Liver (tissue), 8 donors: ENCODE measurements at regions not wholly inside any gene's neighbourhood (a gene's known extent, or its start where the extent isn't known, plus 50 kb on each side); places are given as distances from the start of the nearest gene placed in this dataset.

Experiments used
- DNase-seq: peaks from one replicate; pipeline ENCODE4 v3.0.0-alpha.2; 2017; ENCODE audit warnings: low spot score
- H3K27ac ChIP-seq, 2 donors: one replicate each; pipeline ENCODE4 v1.7.0; 2013; ENCODE audit warnings: inconsistent platforms in 2 of 2, low read length in 2 of 2, control low read depth in 1 of 2, low read depth in 1 of 2, mild to moderate bottlenecking in 1 of 2
- H3K27me3 ChIP-seq, 4 donors: one replicate each; pipeline versions ENCODE4 v1.6.1 to v1.7.0; 2013; ENCODE audit warnings: low read length in 3 of 4, inconsistent platforms in 1 of 4, mild to moderate bottlenecking in 1 of 4, moderate library complexity in 1 of 4; ENCODE audit not compliant: control insufficient read depth in 4 of 4, insufficient read depth in 4 of 4
- H3K36me3 ChIP-seq, 4 donors: one replicate each; pipeline versions ENCODE4 v1.6.1 to v1.7.0; 2013; ENCODE audit warnings: low read length in 3 of 4, mild to moderate bottlenecking in 3 of 4, low read depth in 1 of 4, moderate library complexity in 1 of 4; ENCODE audit not compliant: control insufficient read depth in 4 of 4, insufficient read depth in 3 of 4
- H3K4me1 ChIP-seq, 4 donors: one replicate each; pipeline versions ENCODE4 v1.6.1 to v1.7.0; 2013; ENCODE audit warnings: low read length in 3 of 4, mild to moderate bottlenecking in 3 of 4, moderate library complexity in 1 of 4; ENCODE audit not compliant: control insufficient read depth in 4 of 4, insufficient read depth in 4 of 4
- H3K4me3 ChIP-seq, 3 donors: one replicate each; pipeline versions ENCODE4 v1.6.1 to v1.7.0; 2013; ENCODE audit warnings: low read length in 3 of 3, control low read depth in 1 of 3, low read depth in 1 of 3, mild to moderate bottlenecking in 1 of 3
- H3K9ac ChIP-seq, 2 donors: one replicate each; pipeline ENCODE4 v1.7.0; 2013; ENCODE audit warnings: low read length in 2 of 2, mild to moderate bottlenecking in 2 of 2, moderate library complexity in 2 of 2, control low read depth in 1 of 2, low read depth in 1 of 2
- H3K9me3 ChIP-seq, 4 donors: one replicate each; pipeline versions ENCODE4 v1.6.1 to v1.7.0; 2013; ENCODE audit warnings: low read length in 3 of 4; ENCODE audit not compliant: control insufficient read depth in 4 of 4
- ATF3 ChIP-seq: IDR thresholded peaks from 2 replicates; pipeline ENCODE4 v1.6.1; 2016; ENCODE audit warnings: antibody characterized with exemption
- CTCF ChIP-seq: fragments of 150-350 bp; IDR thresholded peaks from 2 replicates; pipeline ENCODE4 v1.5.1; 2017; ENCODE audit warnings: improper control_type of control experiment, low read depth, low read length; ENCODE audit not compliant: missing input control
- EGR1 ChIP-seq, 2 donors: IDR thresholded peaks; 2 replicates each; pipeline ENCODE4 v1.6.1; 2016 to 2018; ENCODE audit warnings: antibody characterized with exemption in 2 of 2, low read depth in 2 of 2
- FOXA1 ChIP-seq: IDR thresholded peaks from 2 replicates; pipeline ENCODE4 v1.6.1; 2016; ENCODE audit warnings: antibody characterized with exemption
- FOXA2 ChIP-seq: IDR thresholded peaks from 2 replicates; pipeline ENCODE4 v1.6.1; 2016; ENCODE audit warnings: antibody characterized with exemption
- GABPA ChIP-seq, 2 donors: IDR thresholded peaks in 1 of 2; conservative IDR thresholded peaks in 1 of 2; 2 replicates each; pipeline ENCODE4 v1.6.1; 2016; ENCODE audit warnings: antibody characterized with exemption in 2 of 2, mild to moderate bottlenecking in 1 of 2, moderate library complexity in 1 of 2
- HNF4A ChIP-seq, 2 donors: conservative IDR thresholded peaks; 2 replicates each; pipeline ENCODE4 v1.6.1; 2016; ENCODE audit warnings: antibody characterized with exemption in 2 of 2, mild to moderate bottlenecking in 2 of 2
- HNF4G ChIP-seq: IDR thresholded peaks from 2 replicates; pipeline ENCODE4 v1.6.1; 2016; ENCODE audit warnings: antibody characterized with exemption
- JUND ChIP-seq, 2 donors: IDR thresholded peaks; 2 replicates each; pipeline ENCODE4 v1.6.1; 2016; ENCODE audit warnings: antibody characterized with exemption in 2 of 2
- MAX ChIP-seq: IDR thresholded peaks from 2 replicates; pipeline ENCODE4 v1.6.1; 2016; ENCODE audit warnings: antibody characterized with exemption
- NR2F2 ChIP-seq: IDR thresholded peaks from 2 replicates; pipeline ENCODE4 v1.6.1; 2016; ENCODE audit warnings: antibody characterized with exemption
- RAD21 ChIP-seq, 2 donors: IDR thresholded peaks; 2 replicates each; pipeline ENCODE4 v1.6.1; 2016; ENCODE audit warnings: antibody characterized with exemption in 2 of 2, mild to moderate bottlenecking in 2 of 2
- REST ChIP-seq: IDR thresholded peaks from 2 replicates; pipeline ENCODE4 v1.6.1; 2016; ENCODE audit warnings: antibody characterized with exemption, mild to moderate bottlenecking
- RXRA ChIP-seq, 2 donors: IDR thresholded peaks; 2 replicates each; pipeline ENCODE4 v1.6.1; 2017 to 2018; ENCODE audit warnings: antibody characterized with exemption in 2 of 2, mild to moderate bottlenecking in 1 of 2
- SP1 ChIP-seq: IDR thresholded peaks from 2 replicates; pipeline ENCODE4 v1.6.1; 2018; ENCODE audit warnings: antibody characterized with exemption, mild to moderate bottlenecking
- TAF1 ChIP-seq: conservative IDR thresholded peaks from 2 replicates; pipeline ENCODE4 v1.6.1; 2016; ENCODE audit warnings: antibody characterized with exemption, mild to moderate bottlenecking
- YY1 ChIP-seq: IDR thresholded peaks from 2 replicates; pipeline ENCODE4 v1.6.1; 2016; ENCODE audit warnings: antibody characterized with exemption, mild to moderate bottlenecking
- ZBTB33 ChIP-seq: IDR thresholded peaks from 2 replicates; pipeline ENCODE4 v1.6.1; 2016; ENCODE audit warnings: antibody characterized with exemption
- WGBS: extraction: QIAGEN DNeasy Blood & Tissue Kit; methylation state at CpG from one replicate; pipeline ENCODE4 v1.1.7; 2013; 5-methylcytosine and 5-hydroxymethylcytosine counted together
- donor health status: healthy.
- donor health status: healthy.
- donor health status: healthy.
- donor health status: healthy.
- donor health status: healthy.

GRCh38 chr2:109695290-109695689 is 81.1 kb downstream of the SOWAHC start:
- 85% methylated on average over 2 of the region's 2 CpGs for WGBS
- TF ChIP-seq CTCF (no peak), FOXA2 (no peak), SP1 (no peak), RXRA (IDR thresholded peaks at IDR 0.05) (no peak), ATF3 (no peak), NR2F2 (no peak), GABPA (IDR thresholded peaks at IDR 0.05 in 1 of 2, conservative IDR thresholded peaks at IDR 0.05 in 1 of 2) (no peak), HNF4G (no peak), HNF4A (conservative IDR thresholded peaks at IDR 0.05) (no peak), EGR1 (IDR thresholded peaks at IDR 0.05; ENCODE audit: low read depth in 2 of 2) (no peak), JUND (IDR thresholded peaks at IDR 0.05) (no peak), REST (no peak), TAF1 (no peak), MAX (no peak), YY1 (no peak), RAD21 (IDR thresholded peaks at IDR 0.05) (no peak), FOXA1 (no peak), ZBTB33 (no peak)
- H3K4me1 ChIP-seq = peaks cover 6 to 13% (median 13%) of the 10 kb centered on the region in 4 donors
- no peak overlapping the region for H3K9ac ChIP-seq
- H3K36me3 ChIP-seq = no peaks in the 10 kb centered on the region
- no peaks in the 10 kb centered on the region for H3K27me3 ChIP-seq
- no peak overlapping the region for H3K4me3 ChIP-seq
- no peak overlapping the region for H3K27ac ChIP-seq
- no peaks in the 10 kb centered on the region for H3K9me3 ChIP-seq
- no peak for DNase-seq

GRCh38 chr2:109699646-109700045 is 85.5 kb downstream of the SOWAHC start:
- Histone ChIP-seq H3K4me1 (peaks cover 0 to 4% (median 2%) of the 10 kb centered on the region in 4 donors), H3K9me3 (no peaks in the 10 kb centered on the region), H3K27me3 (no peaks in the 10 kb centered on the region), H3K27ac (no peak overlapping the region), H3K9ac (no peak overlapping the region), H3K36me3 (no peaks in the 10 kb centered on the region), H3K4me3 (no peak overlapping the region)
- no peak for DNase-seq
- TF ChIP-seq TAF1 = no peak
- TF ChIP-seq FOXA2 = no peak
- 65% methylated on average over 7 of the region's 7 CpGs for WGBS
